ENCODE measurements at regions not wholly inside any gene's neighbourhood (a gene's known extent, or its start where the extent isn't known, plus 50 kb on each side); places are given as distances from the start of the nearest gene placed in this dataset.

- H3K4me1 ChIP-seq, result no peaks in the 10 kb centered on the region
- H3K36me3 ChIP-seq, result no peaks in the 10 kb centered on the region
- H3K4me3 ChIP-seq, result no peak overlapping the region
- H3K9me3 ChIP-seq (replicated peaks), result peaks cover 19% of the 10 kb centered on the region
- no peak overlapping the region for H3K27ac ChIP-seq (replicated peaks)
- no peak for DNase-seq
- intact Hi-C loops (cut with micrococcal nuclease), result no loop called here
- TF ChIP-seq, protein P1, sequence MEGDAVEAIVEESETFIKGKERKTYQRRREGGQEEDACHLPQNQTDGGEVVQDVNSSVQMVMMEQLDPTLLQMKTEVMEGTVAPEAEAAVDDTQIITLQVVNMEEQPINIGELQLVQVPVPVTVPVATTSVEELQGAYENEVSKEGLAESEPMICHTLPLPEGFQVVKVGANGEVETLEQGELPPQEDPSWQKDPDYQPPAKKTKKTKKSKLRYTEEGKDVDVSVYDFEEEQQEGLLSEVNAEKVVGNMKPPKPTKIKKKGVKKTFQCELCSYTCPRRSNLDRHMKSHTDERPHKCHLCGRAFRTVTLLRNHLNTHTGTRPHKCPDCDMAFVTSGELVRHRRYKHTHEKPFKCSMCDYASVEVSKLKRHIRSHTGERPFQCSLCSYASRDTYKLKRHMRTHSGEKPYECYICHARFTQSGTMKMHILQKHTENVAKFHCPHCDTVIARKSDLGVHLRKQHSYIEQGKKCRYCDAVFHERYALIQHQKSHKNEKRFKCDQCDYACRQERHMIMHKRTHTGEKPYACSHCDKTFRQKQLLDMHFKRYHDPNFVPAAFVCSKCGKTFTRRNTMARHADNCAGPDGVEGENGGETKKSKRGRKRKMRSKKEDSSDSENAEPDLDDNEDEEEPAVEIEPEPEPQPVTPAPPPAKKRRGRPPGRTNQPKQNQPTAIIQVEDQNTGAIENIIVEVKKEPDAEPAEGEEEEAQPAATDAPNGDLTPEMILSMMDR (IDR thresholded peaks at IDR 0.05; ENCODE audit: borderline replicate concordance), result no peak
- peaks cover 55% of the 10 kb centered on the region for H3K27me3 ChIP-seq (ENCODE audit: low read depth)
Measured at GRCh38 chr2:75411574-75411973, 149.2 kb downstream of the EVA1A start.

GRCh38 chr2:75410702-75411101 lies 150.0 kb downstream of the EVA1A start:
- intact Hi-C loops (cut with micrococcal nuclease), result no loop called here
- no peak for DNase-seq
- no peaks in the 10 kb centered on the region for H3K4me1 ChIP-seq
- no peak overlapping the region for H3K27ac ChIP-seq (replicated peaks)
- H3K36me3 ChIP-seq, result no peaks in the 10 kb centered on the region
- TF ChIP-seq, protein P1 (IDR thresholded peaks at IDR 0.05; ENCODE audit: borderline replicate concordance), result no peak
- H3K4me3 ChIP-seq, result no peak overlapping the region
- peaks cover 19% of the 10 kb centered on the region for H3K9me3 ChIP-seq (replicated peaks)
- H3K27me3 ChIP-seq (ENCODE audit: low read depth), result peaks cover 56% of the 10 kb centered on the region

GRCh38 chr2:75408771-75409170 lies 152.0 kb downstream of the EVA1A start:
- DNase-seq, result no peak
- Histone ChIP-seq H3K4me3 (no peak overlapping the region), H3K4me1 (no peaks in the 10 kb centered on the region), H3K36me3 (no peaks in the 10 kb centered on the region), H3K9me3 (replicated peaks) (peaks cover 19% of the 10 kb centered on the region), H3K27me3 (ENCODE audit: low read depth) (peaks cover 66% of the 10 kb centered on the region), H3K27ac (replicated peaks) (no peak overlapping the region)
- intact Hi-C loops (cut with micrococcal nuclease), result no loop called here
- TF ChIP-seq, protein P1 (IDR thresholded peaks at IDR 0.05; ENCODE audit: borderline replicate concordance), result no peak

DNA sequence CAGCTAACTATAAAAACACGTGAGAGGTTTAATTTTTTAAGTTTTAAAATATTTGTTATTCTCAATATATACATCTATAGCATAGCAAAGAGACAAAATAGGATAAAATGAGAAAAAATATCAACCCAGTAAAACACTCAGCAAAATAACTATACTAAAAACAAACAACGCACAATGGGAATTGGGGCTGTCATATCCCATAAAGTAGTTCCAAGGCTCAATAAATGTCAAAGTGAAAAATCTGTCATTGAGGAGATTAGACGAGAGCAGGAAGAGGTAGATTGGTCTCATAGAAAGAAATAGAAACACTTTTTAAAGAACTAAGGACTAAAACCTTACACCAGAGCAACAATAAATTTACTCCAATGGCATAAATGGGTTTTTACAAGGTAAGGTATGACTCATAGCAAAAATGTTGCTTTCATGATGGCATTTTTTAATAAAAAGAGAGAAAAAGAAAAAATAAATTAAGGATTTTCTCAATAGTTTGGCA lies 153.7 kb downstream of the EVA1A start:
- intact Hi-C loops (cut with micrococcal nuclease), result no loop called here
- Histone ChIP-seq H3K27ac (replicated peaks) (no peak overlapping the region), H3K36me3 (no peaks in the 10 kb centered on the region), H3K4me1 (no peaks in the 10 kb centered on the region), H3K9me3 (replicated peaks) (peaks cover 19% of the 10 kb centered on the region), H3K27me3 (ENCODE audit: low read depth) (peaks cover 64% of the 10 kb centered on the region), H3K4me3 (no peak overlapping the region)
- DNase-seq, result no peak
- TF ChIP-seq, protein P1 (IDR thresholded peaks at IDR 0.05; ENCODE audit: borderline replicate concordance), result no peak

GRCh38 chr2:75406131-75406581 lies 154.6 kb downstream of the EVA1A start:
- intact Hi-C loops (cut with micrococcal nuclease), result no loop called here
- peaks cover 67% of the 10 kb centered on the region for H3K27me3 ChIP-seq (ENCODE audit: low read depth)
- TF ChIP-seq, protein P1 (IDR thresholded peaks at IDR 0.05; ENCODE audit: borderline replicate concordance), result no peak

More at GRCh38 chr2:75406131-75406581, 154.6 kb downstream of the EVA1A start:
- DNase-seq, result no peak
- Histone ChIP-seq H3K36me3 (no peaks in the 10 kb centered on the region), H3K4me1 (no peaks in the 10 kb centered on the region), H3K9me3 (replicated peaks) (peaks cover 15% of the 10 kb centered on the region), H3K4me3 (no peak overlapping the region), H3K27ac (replicated peaks) (no peak overlapping the region)
